H7 (cell line): ENCODE measurements at regions not wholly inside any gene's neighbourhood (a gene's known extent, or its start where the extent isn't known, plus 50 kb on each side); places are given as distances from the start of the nearest gene placed in this dataset.
A peak's percentile ranks its signal among the peaks of the same experiment; 100 is the strongest.

ENCODE experiments used
- DNase-seq: peaks from one replicate; pipeline ENCODE4 v3.0.0; 2012
- H3K27me3 ChIP-seq: 2 replicates; pipeline ENCODE4 v1.6.0; 2011; ENCODE audit warnings: mild to moderate bottlenecking, low read length; ENCODE audit not compliant: control insufficient read depth, insufficient read depth
- H3K36me3 ChIP-seq: replicated peaks from 2 replicates; pipeline ENCODE4 v1.5.1; 2011; ENCODE audit warnings: low read length; ENCODE audit not compliant: control insufficient read depth, insufficient read depth
- H3K4me3 ChIP-seq: 2 replicates; pipeline ENCODE4 v1.5.1; 2011; ENCODE audit warnings: low read depth, mild to moderate bottlenecking, control low read depth, low read length, moderate library complexity; ENCODE audit not compliant: insufficient read depth

- no peak overlapping the region for H3K4me3 ChIP-seq
- no peak for DNase-seq
- no peaks in the 10 kb centered on the region for H3K36me3 ChIP-seq
- H3K27me3 ChIP-seq, result no peaks in the 10 kb centered on the region
Observed at GRCh38 chr1:119268879-119269278, 99.7 kb upstream of the HAO2 start.

DNA sequence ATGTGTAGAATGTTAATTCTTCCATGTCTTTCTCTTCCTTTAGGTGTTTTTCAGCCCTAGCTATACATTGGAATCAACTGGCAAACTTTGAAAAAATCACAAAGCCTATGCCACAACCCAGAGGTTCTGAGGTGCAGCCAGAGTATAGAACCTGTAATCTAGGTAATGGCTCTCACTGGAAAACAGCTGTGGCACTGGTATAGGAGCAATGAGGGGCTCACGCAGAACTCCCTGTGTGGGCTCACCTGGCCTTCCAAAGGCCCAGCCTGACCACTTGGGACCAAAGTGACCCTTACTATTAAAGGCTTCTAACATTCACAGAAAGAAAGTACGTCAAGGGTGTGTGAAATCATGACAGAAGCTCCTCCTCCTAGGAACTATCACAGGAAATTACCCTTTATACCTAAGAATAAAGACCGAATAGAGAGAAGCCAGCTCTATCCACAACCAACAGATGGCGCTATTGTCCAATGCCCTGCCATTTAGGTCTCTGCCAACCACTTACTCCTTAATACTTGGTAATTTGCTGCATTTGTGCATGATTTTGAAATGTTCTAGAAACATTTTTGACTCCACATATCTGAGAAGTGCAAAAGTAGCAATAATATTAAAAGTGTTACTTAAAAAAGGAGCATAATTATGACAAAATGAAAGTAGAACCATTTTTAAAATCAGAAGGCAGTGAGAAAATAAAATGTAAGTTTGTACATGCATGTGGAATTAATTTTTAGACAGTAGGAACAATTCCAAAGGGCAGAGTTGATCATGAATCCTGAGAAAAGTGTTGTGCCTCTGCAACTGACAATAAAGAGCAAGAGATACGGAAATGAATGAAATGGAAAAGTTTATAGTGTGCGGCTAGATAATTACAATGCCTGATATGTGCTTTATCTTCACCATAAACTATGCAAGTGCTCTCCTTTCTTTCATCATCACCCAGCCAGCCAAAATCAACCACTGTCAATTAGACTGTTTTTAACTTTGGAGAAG is 93.1 kb upstream of the HAO2 start:
- Histone ChIP-seq H3K27me3 (no peaks in the 10 kb centered on the region), H3K36me3 (no peaks in the 10 kb centered on the region), H3K4me3 (no peak overlapping the region)
- peak; percentile 30 for DNase-seq

DNA sequence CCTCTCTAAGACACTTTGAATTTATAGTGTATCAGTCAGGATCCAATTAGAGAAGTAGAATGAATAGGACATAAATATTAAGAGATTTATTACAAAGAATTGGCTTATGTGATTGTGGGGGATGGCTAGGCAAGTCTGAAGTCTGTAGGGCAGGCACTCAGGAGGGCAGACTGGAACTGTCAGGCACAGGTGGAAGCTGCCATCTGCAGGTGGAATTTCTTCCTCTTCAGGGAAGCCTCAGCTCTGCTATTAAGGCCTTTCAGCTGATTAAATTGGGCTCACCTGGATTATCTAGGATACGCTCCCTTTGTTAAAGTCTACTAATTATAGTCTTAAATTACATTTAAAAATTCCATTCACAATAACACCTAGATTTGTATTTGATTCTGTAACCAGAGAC is 92.0 kb upstream of the HAO2 start:
- DNase-seq, result no peak
- Histone ChIP-seq H3K36me3 (no peaks in the 10 kb centered on the region), H3K4me3 (no peak overlapping the region), H3K27me3 (no peaks in the 10 kb centered on the region)

DNA sequence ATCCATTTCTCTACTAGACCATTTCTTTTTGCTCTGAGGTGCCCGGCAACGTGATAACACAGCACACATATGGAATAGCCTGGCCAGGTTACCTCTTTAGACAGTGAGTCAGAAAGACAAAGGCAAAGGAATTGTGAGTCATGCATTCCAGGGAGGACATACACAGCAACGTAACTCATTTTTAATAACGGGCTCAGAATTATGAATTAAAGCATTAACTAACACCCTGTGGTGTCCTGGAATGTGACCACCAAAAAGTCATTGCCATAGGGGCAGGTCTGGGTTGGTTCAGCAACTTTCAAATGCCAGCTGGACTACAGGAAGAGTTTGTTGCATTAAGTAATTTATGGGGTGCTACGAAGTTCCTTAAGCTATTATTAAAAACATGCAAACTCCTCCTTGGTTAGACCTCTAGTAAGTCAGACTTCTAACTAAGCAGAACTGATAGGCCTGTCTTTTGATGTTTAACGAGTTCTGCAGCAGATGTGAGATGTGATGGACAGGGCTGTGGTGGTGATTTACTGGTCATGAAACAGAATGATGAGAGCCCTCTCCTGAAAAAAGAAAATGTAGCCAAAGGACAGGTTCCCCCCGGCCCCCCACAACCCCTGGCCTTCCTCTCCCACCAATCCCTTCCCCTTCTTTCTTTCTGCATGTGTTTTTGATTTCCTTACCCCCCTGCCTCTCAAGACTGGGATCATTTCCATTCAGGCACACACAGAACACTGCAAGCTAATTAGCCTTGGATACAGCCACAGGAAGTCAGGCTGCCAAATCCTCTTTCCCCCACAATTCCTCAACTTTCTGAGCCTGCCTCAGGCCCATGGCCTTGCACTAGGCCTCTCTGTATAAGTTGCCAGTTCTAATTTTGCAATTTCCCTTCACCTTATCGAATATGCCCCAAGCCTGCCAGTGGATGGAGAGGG is 88.9 kb upstream of the HAO2 start:
- H3K27me3 ChIP-seq, result no peaks in the 10 kb centered on the region
- DNase-seq, result no peak
- no peak overlapping the region for H3K4me3 ChIP-seq

DNA sequence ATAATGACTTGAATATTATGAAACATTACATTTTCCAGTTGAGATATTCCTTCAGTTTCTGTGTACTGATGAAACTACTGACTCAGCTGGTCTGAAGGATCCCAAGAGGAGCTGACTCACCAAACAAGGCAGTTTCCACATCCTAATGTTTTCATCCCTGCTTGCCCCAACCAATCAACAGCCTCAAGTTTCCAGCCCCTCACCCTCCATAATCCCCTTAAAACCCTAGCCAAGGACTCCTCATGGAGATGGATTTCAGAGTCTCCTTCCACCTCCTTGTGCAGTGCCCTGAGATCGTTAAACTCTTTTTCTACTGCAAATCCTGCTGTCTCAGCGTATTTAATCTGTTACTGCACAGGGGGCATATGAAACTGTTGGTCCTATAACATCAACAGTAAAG is 83.1 kb upstream of the HAO2 start:
- no peak overlapping the region for H3K4me3 ChIP-seq
- H3K36me3 ChIP-seq, result no peaks in the 10 kb centered on the region
- no peaks in the 10 kb centered on the region for H3K27me3 ChIP-seq
- DNase-seq, result no peak

More for the DNA sequence above, 88.9 kb upstream of the HAO2 start:
- no peaks in the 10 kb centered on the region for H3K36me3 ChIP-seq

- Histone ChIP-seq H3K36me3 (no peaks in the 10 kb centered on the region), H3K27me3 (no peaks in the 10 kb centered on the region), H3K4me3 (no peak overlapping the region)
- peak; percentile 73 for DNase-seq
Observed at GRCh38 chr1:119286587-119287181, 81.9 kb upstream of the HAO2 start.

DNA sequence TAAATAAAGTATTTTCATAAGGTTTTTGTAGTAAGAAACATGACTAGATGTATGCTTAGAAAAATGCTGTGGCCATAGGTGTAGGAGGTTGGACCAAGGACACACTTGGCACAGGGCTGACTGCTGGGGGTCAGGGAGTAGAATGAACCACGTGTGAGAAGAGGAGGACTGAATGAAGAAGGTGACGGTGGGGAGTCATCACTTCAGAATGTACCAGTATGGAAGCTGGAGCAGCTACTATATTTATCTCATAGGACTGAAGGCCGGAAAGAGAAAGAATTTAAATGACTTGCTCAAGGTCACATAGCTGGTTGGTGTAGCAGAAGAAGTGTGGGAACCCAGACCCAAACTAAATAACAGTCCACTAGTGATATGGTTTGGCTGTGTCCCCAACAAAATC is 79.8 kb upstream of the HAO2 start:
- DNase-seq, result no peak
- Histone ChIP-seq H3K27me3 (no peaks in the 10 kb centered on the region), H3K36me3 (no peaks in the 10 kb centered on the region), H3K4me3 (no peak overlapping the region)

- no peak for DNase-seq
- Histone ChIP-seq H3K36me3 (no peaks in the 10 kb centered on the region), H3K4me3 (no peak overlapping the region), H3K27me3 (no peaks in the 10 kb centered on the region)
Observed at GRCh38 chr1:119290297-119290696, 78.3 kb upstream of the HAO2 start.

- DNase-seq, result no peak
- H3K27me3 ChIP-seq, result no peaks in the 10 kb centered on the region
- H3K36me3 ChIP-seq, result no peaks in the 10 kb centered on the region
- H3K4me3 ChIP-seq, result no peak overlapping the region
Observed at GRCh38 chr1:119291611-119292206, 76.9 kb upstream of the HAO2 start.

GRCh38 chr1:119293797-119294196 is 74.8 kb upstream of the HAO2 start:
- H3K27me3 ChIP-seq, result no peaks in the 10 kb centered on the region
- H3K36me3 ChIP-seq, result no peaks in the 10 kb centered on the region
- no peak overlapping the region for H3K4me3 ChIP-seq
- no peak for DNase-seq

DNA sequence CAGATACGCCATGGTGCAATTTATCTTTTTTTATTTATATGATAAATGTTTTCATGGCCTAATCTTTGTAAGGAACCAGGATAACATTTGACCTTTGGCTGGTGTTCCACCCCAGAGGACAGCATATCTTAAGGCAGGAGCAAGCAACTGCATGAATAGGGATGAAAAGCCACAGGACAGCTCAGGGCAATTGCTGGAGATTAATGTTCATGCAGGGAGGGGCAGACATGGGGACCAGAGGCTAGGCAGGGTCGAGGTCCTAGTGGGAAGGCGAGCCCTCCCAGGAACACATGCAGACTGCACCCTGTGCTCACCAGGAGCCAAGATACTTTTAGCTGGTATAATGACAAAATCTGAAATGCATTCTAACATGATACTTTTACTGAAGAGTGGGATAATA is 74.4 kb upstream of the HAO2 start:
- Histone ChIP-seq H3K4me3 (no peak overlapping the region), H3K36me3 (no peaks in the 10 kb centered on the region), H3K27me3 (no peaks in the 10 kb centered on the region)
- no peak for DNase-seq

DNA sequence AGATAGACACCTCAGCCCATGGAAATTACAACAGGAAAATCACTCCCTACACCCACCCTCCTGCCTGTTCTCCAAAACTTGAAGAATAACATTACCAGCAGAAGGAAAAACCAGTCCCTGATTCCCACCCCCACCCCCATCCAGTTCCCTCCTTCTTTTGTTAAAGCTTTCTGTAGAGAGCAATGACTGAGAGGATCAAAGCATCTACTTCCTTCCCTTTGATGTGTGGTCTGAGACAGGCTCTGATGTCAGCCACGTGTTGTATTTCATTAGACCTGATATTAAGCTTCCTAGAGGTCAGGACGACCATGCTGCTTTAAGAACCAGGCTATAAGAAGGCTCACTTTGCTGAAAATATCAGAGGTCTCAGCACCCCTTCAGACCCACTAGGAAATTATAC is 73.9 kb upstream of the HAO2 start:
- no peaks in the 10 kb centered on the region for H3K27me3 ChIP-seq
- no peak overlapping the region for H3K4me3 ChIP-seq
- peak; percentile 42 for DNase-seq
- H3K36me3 ChIP-seq, result no peaks in the 10 kb centered on the region

GRCh38 chr1:119298687-119299303 is 69.8 kb upstream of the HAO2 start:
- H3K4me3 ChIP-seq, result no peak overlapping the region
- no peak for DNase-seq

GRCh38 chr1:119302011-119302410 is 66.6 kb upstream of the HAO2 start:
- H3K36me3 ChIP-seq, result no peaks in the 10 kb centered on the region
- no peak overlapping the region for H3K4me3 ChIP-seq
- DNase-seq, result no peak
- no peaks in the 10 kb centered on the region for H3K27me3 ChIP-seq

More at GRCh38 chr1:119298687-119299303, 69.8 kb upstream of the HAO2 start:
- H3K27me3 ChIP-seq, result no peaks in the 10 kb centered on the region
- H3K36me3 ChIP-seq, result no peaks in the 10 kb centered on the region
